Endothelial cell of umbilical vein (primary cell): ENCODE measurements at regions not wholly inside any gene's neighbourhood (a gene's known extent, or its start where the extent isn't known, plus 50 kb on each side); places are given as distances from the start of the nearest gene placed in this dataset.

Source experiments
- BruUV-seq: library from RNA; stranded (reverse); fragments of 400-500 nt; replicated peaks from 2 replicates; lab custom pipeline; 2021; lab: Mats Ljungman, UMichigan
- CTCF ChIA-PET: fragments of 300-600, 350-600 bp; sonication (Branson Sonifier 250); formaldehyde crosslinking; loops from one replicate; lab custom pipeline; 2021; ENCODE audit warnings: antibody characterized with exemption, inconsistent platforms; lab: Charles Lee
- POLR2A ChIA-PET: fragments of 300-600, 350-600 bp; sonication (Branson Sonifier 250); formaldehyde crosslinking; loops from one replicate; lab custom pipeline; 2021; ENCODE audit warnings: antibody characterized with exemption, inconsistent platforms; lab: Charles Lee
- DNase-seq: peaks from one replicate; pipeline ENCODE4 v3.0.0-alpha.2; 2011; ENCODE audit warnings: low read depth, low spot score
- FAIRE-seq: peaks from 2 replicates; lab custom pipeline; 2011; peaks lifted over from hg19 to GRCh38; lab: Jason Lieb, UNC
- H2AFZ ChIP-seq: 2 replicates; pipeline ENCODE4 v1.6.0; 2012; ENCODE audit warnings: low read depth, low read length, control low read depth, inconsistent platforms
- H3K27ac ChIP-seq: 2 replicates; pipeline ENCODE4 v1.5.1; 2011; ENCODE audit warnings: low read depth, mild to moderate bottlenecking, control low read depth, low read length, moderate library complexity; ENCODE audit not compliant: insufficient read depth
- H3K27me3 ChIP-seq, 2 experiments: 2 replicates each; pipeline versions ENCODE4 v1.6.0 to v1.6.1; 2011; ENCODE audit warnings: low read length in 2 of 2, mixed read lengths in 1 of 2; ENCODE audit not compliant: control insufficient read depth in 2 of 2, insufficient read depth in 2 of 2
- H3K36me3 ChIP-seq, 2 experiments: 2 replicates in 1 of 2; 3 replicates in 1 of 2; pipeline ENCODE4 v1.5.1; 2011; ENCODE audit warnings: low read length in 2 of 2, mild to moderate bottlenecking in 1 of 2, moderate library complexity in 1 of 2; ENCODE audit not compliant: control insufficient read depth in 2 of 2, insufficient read depth in 2 of 2; ENCODE audit errors: extremely low read depth in 1 of 2
- H3K4me1 ChIP-seq: 3 replicates; pipeline ENCODE4 v1.5.1; 2011; ENCODE audit warnings: mild to moderate bottlenecking, low read length; ENCODE audit not compliant: control insufficient read depth, insufficient read depth; ENCODE audit errors: extremely low read depth
- H3K4me2 ChIP-seq: 2 replicates; pipeline ENCODE4 v1.6.1; 2011; ENCODE audit warnings: low read length, control low read depth, mixed read lengths; ENCODE audit not compliant: insufficient read depth
- H3K4me3 ChIP-seq, 3 experiments: fragments of 200-600 bp in 1 of 3; sonication (generic), shearing (Covaris generic) in 1 of 3; replicated peaks in 1 of 3; 2 replicates each; pipeline ENCODE4 v1.5.1; 2011 to 2016; ENCODE audit warnings: control low read depth in 3 of 3, low read length in 3 of 3, mild to moderate bottlenecking in 2 of 3, inconsistent platforms in 1 of 3, low read depth in 1 of 3, moderate library complexity in 1 of 3; ENCODE audit not compliant: insufficient read depth in 1 of 3
- H3K79me2 ChIP-seq: 2 replicates; pipeline ENCODE4 v1.6.0; 2012; ENCODE audit warnings: low read length, inconsistent platforms; ENCODE audit not compliant: control insufficient read depth, insufficient read depth
- H3K9ac ChIP-seq: replicated peaks from 2 replicates; pipeline ENCODE3; 2011; ENCODE audit warnings: low read length, control low read depth; ENCODE audit not compliant: insufficient read depth; ENCODE audit errors: extremely low read depth
- H3K9me1 ChIP-seq: replicated peaks from 3 replicates; pipeline ENCODE4 v1.6.0; 2011; ENCODE audit warnings: mild to moderate bottlenecking, low read length; ENCODE audit not compliant: control insufficient read depth, insufficient read depth; ENCODE audit errors: extremely low read depth
- H3K9me3 ChIP-seq: replicated peaks from 2 replicates; pipeline ENCODE4 v1.5.1; 2012; ENCODE audit warnings: low read length, inconsistent platforms; ENCODE audit not compliant: control insufficient read depth, insufficient read depth
- H4K20me1 ChIP-seq: replicated peaks from 2 replicates; pipeline ENCODE3; 2011; ENCODE audit warnings: mild to moderate bottlenecking, low read length; ENCODE audit not compliant: control insufficient read depth, insufficient read depth; ENCODE audit errors: extremely low read depth
- EZH2 ChIP-seq: IDR thresholded peaks from 2 replicates; pipeline ENCODE4 v1.6.1; 2012; ENCODE audit warnings: borderline replicate concordance, low read depth, mild to moderate bottlenecking, moderate library complexity, low read length, inconsistent platforms; ENCODE audit not compliant: severe bottlenecking
- FOS ChIP-seq: IDR thresholded peaks from 2 replicates; pipeline ENCODE4 v1.6.1; 2011; ENCODE audit warnings: mild to moderate bottlenecking, low read length, moderate library complexity, borderline replicate concordance; ENCODE audit not compliant: insufficient read depth
- GATA2 ChIP-seq: IDR thresholded peaks from 2 replicates; pipeline ENCODE4 v1.7.0; 2011; ENCODE audit warnings: low read depth, mild to moderate bottlenecking, moderate library complexity, mixed read lengths, low read length; ENCODE audit not compliant: insufficient read length, insufficient read depth
- JUN ChIP-seq: IDR thresholded peaks from 2 replicates; pipeline ENCODE4 v1.6.1; 2011; ENCODE audit warnings: borderline replicate concordance, low read depth; ENCODE audit not compliant: insufficient read length, insufficient read depth
- MYC ChIP-seq: IDR thresholded peaks from one replicate; pipeline ENCODE4 v1.6.1; 2011; ENCODE audit warnings: mild to moderate bottlenecking, low read depth, low read length
- POLR2A ChIP-seq: IDR thresholded peaks from 2 replicates; pipeline ENCODE4 v1.6.1; 2012; ENCODE audit warnings: low read depth, mild to moderate bottlenecking, control low read depth, low read length
- POLR2AphosphoS5 ChIP-seq: IDR thresholded peaks from 2 replicates; pipeline ENCODE4 v1.6.1; 2012; ENCODE audit warnings: low read depth, mild to moderate bottlenecking, control low read depth, low read length, moderate library complexity; ENCODE audit not compliant: insufficient read depth
- dilution Hi-C: fragments of 300-500 bp; cut with MboI; formaldehyde crosslinking; loops from one replicate; pipeline ENCODE4 v1.15.0; 2019; ENCODE audit warnings: low sequenced_read_pairs; ENCODE audit not compliant: extremely low pct_ligation_motif_present
- intact Hi-C: fragments of 100-400 bp; cut with micrococcal nuclease; formaldehyde crosslinking; loops from one replicate; pipeline ENCODE4 v1.10.0; 2022
- TF ChIP-seq, protein P1 (sequence below): IDR thresholded peaks from 2 replicates; pipeline ENCODE4 v1.6.1; 2011; ENCODE audit not compliant: insufficient read depth, insufficient read length
- TF ChIP-seq, protein P2 (sequence below), 2 donors: IDR thresholded peaks; 1 replicate in 1 of 2; 2 replicates in 1 of 2; pipeline ENCODE4 v1.5.1; 2011; ENCODE audit warnings: low read length in 2 of 2, mild to moderate bottlenecking in 2 of 2, moderate library complexity in 2 of 2, control low read depth in 1 of 2, inconsistent platforms in 1 of 2, low read depth in 1 of 2; ENCODE audit not compliant: insufficient read depth in 1 of 2; ENCODE audit errors: extremely low read depth in 1 of 2

DNA sequence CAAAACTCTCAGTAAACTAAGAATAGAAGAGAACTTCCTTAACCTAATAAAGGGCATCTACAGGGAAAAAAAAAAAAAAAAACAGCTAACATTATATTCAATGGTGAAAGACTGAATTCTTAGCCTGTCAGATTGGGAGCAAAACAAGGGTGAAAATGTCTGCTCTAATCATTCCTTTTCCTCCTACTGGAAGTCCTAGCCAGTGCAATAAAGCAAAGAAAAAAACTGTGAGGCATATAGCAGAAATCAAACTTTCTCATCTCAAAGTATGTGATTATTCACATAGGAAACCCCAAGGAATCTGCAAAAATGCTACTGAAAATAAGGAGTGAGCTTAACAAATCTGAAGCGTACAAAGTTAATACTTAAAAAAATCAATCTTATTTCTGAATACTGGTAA, 170.7 kb downstream of the NUAK1 start:
- intact Hi-C loops = no loop called here
- no peak for FAIRE-seq
- Histone ChIP-seq H3K79me2 (no peaks in the 10 kb centered on the region), H3K4me2 (no peak overlapping the region), H2AFZ (no peak overlapping the region), H3K9me1 (no peaks in the 10 kb centered on the region), H3K9ac (no peak overlapping the region), H3K27ac (no peak overlapping the region), H3K4me1 (peaks cover 4% of the 10 kb centered on the region), H3K36me3 (no peaks in the 10 kb centered on the region), H3K4me3 (no peak overlapping the region), H4K20me1 (no peaks in the 10 kb centered on the region), H3K9me3 (no peaks in the 10 kb centered on the region), H3K27me3 (no peaks in the 10 kb centered on the region)
- no TSS peak for BruUV-seq
- CTCF ChIA-PET = no interaction called here
- DNase-seq = no peak
- dilution Hi-C loops = no loop called here
- POLR2A ChIA-PET = no interaction called here
- TF ChIP-seq POLR2A = no peak
- no peak for TF ChIP-seq JUN
- no peak for TF ChIP-seq MYC
- TF ChIP-seq GATA2 = no peak
- TF ChIP-seq, protein P1, sequence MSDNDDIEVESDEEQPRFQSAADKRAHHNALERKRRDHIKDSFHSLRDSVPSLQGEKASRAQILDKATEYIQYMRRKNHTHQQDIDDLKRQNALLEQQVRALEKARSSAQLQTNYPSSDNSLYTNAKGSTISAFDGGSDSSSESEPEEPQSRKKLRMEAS = no peak
- TF ChIP-seq POLR2AphosphoS5 = no peak
- no peak for TF ChIP-seq EZH2
- TF ChIP-seq FOS = no peak
- TF ChIP-seq, protein P2, sequence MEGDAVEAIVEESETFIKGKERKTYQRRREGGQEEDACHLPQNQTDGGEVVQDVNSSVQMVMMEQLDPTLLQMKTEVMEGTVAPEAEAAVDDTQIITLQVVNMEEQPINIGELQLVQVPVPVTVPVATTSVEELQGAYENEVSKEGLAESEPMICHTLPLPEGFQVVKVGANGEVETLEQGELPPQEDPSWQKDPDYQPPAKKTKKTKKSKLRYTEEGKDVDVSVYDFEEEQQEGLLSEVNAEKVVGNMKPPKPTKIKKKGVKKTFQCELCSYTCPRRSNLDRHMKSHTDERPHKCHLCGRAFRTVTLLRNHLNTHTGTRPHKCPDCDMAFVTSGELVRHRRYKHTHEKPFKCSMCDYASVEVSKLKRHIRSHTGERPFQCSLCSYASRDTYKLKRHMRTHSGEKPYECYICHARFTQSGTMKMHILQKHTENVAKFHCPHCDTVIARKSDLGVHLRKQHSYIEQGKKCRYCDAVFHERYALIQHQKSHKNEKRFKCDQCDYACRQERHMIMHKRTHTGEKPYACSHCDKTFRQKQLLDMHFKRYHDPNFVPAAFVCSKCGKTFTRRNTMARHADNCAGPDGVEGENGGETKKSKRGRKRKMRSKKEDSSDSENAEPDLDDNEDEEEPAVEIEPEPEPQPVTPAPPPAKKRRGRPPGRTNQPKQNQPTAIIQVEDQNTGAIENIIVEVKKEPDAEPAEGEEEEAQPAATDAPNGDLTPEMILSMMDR (IDR thresholded peaks at IDR 0.05; ENCODE audit: extremely low read depth in 1 of 2, insufficient read depth in 1 of 2, low read depth in 1 of 2, low read length in 2 of 2) = no peak
